ENCODE measurements at regions not wholly inside any gene's neighbourhood (a gene's known extent, or its start where the extent isn't known, plus 50 kb on each side); places are given as distances from the start of the nearest gene placed in this dataset.

- intact Hi-C loops (cut with DNase I): no loop called here
- H3K4me1 ChIP-seq: peaks cover 27% of the 10 kb centered on the region
- no peak overlapping the region for H3K4me3 ChIP-seq
- H3K9me3 ChIP-seq: no peaks in the 10 kb centered on the region
- ATAC-seq (no peak), DNase-seq (no peak)
- WGBS, 2 donors: 94 to 98% methylated on average over 12 to 15 of the region's 15 CpGs
- no peaks in the 10 kb centered on the region for H3K27me3 ChIP-seq
- no peaks in the 10 kb centered on the region for H3K36me3 ChIP-seq (replicated peaks in 1 of 2; ENCODE audit: insufficient read depth in 1 of 2, low read depth in 2 of 2)
- no peak for TF ChIP-seq CTCF (IDR thresholded peaks at IDR 0.05)
- TF ChIP-seq POLR2A (IDR thresholded peaks at IDR 0.05): no peak
- H3K27ac ChIP-seq: no peak overlapping the region
Measured at GRCh38 chr16:85441189-85441889, 171.8 kb upstream of the GSE1 start.

GRCh38 chr16:85441890-85442670, 171.0 kb upstream of the GSE1 start:
- H3K36me3 ChIP-seq (replicated peaks in 1 of 2; ENCODE audit: insufficient read depth in 1 of 2, low read depth in 2 of 2): no peaks in the 10 kb centered on the region
- H3K4me3 ChIP-seq: no peak overlapping the region
- WGBS, 2 donors: 84 to 90% methylated on average over 12 of the region's 12 CpGs
- H3K27me3 ChIP-seq: no peaks in the 10 kb centered on the region
- no peak overlapping the region for H3K27ac ChIP-seq
- TF ChIP-seq POLR2A (IDR thresholded peaks at IDR 0.05) (no peak), CTCF (IDR thresholded peaks at IDR 0.05) (no peak)
- intact Hi-C loops (cut with DNase I): no loop called here
- no peak for ATAC-seq
- H3K4me1 ChIP-seq: peaks cover 24% of the 10 kb centered on the region
- DNase-seq: no peak
- no peaks in the 10 kb centered on the region for H3K9me3 ChIP-seq

- intact Hi-C loops (cut with DNase I): no loop called here
- 77 to 95% methylated on average over 8 to 11 of the region's 11 CpGs for WGBS, 2 donors
- TF ChIP-seq POLR2A (IDR thresholded peaks at IDR 0.05) (no peak), CTCF (IDR thresholded peaks at IDR 0.05) (no peak)
- H3K4me1 ChIP-seq: peaks cover 24% of the 10 kb centered on the region
- H3K27me3 ChIP-seq: no peaks in the 10 kb centered on the region
- H3K27ac ChIP-seq: no peak overlapping the region
- H3K36me3 ChIP-seq (replicated peaks in 1 of 2; ENCODE audit: insufficient read depth in 1 of 2, low read depth in 2 of 2): no peaks in the 10 kb centered on the region
- DNase-seq: no peak
- no peak overlapping the region for H3K4me3 ChIP-seq
- H3K9me3 ChIP-seq: no peaks in the 10 kb centered on the region
- no peak for ATAC-seq
Measured at GRCh38 chr16:85443116-85443515, 170.0 kb upstream of the GSE1 start.

- Histone ChIP-seq H3K27ac (no peak overlapping the region), H3K27me3 (no peaks in the 10 kb centered on the region), H3K9me3 (no peaks in the 10 kb centered on the region), H3K4me3 (no peak overlapping the region), H3K36me3 (replicated peaks in 1 of 2; ENCODE audit: insufficient read depth in 1 of 2, low read depth in 2 of 2) (no peaks in the 10 kb centered on the region), H3K4me1 (peaks cover 27% of the 10 kb centered on the region)
- ATAC-seq (no peak), DNase-seq (no peak)
- intact Hi-C loops (cut with DNase I): no loop called here
- WGBS, 2 donors: 94 to 96% methylated on average over 9 to 15 of the region's 15 CpGs
- TF ChIP-seq CTCF (IDR thresholded peaks at IDR 0.05) (no peak), POLR2A (IDR thresholded peaks at IDR 0.05) (no peak)
Measured at GRCh38 chr16:85443531-85443930, 169.6 kb upstream of the GSE1 start.

All from body of pancreas (tissue), 4 donors.